ENCODE measurements at regions not wholly inside any gene's neighbourhood (a gene's known extent, or its start where the extent isn't known, plus 50 kb on each side); places are given as distances from the start of the nearest gene placed in this dataset.

DNA sequence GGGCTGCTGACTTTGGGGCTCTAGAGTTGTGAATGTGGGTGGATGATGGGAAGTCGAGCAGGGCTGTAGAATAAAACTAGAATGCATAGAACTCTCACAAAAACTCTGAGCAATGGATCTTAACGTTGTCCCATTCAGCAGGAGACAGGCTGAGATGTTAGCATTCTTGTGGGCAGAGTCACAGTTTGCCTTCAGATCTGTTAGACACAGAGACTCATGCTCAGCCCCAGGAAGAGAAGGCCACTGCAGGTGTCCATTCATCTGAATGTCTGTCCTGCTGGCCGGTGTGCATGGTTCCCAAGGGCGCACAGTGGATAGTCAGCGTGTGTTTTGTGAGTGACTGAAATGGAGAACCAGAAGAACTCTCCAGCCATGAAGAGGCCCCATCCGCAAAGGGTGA, 111.3 kb downstream of the TSN start:
- Histone ChIP-seq H4K91ac (replicated peaks; ENCODE audit: insufficient read length, low read length) (no peak overlapping the region), H3K27ac (ENCODE audit: low read depth, low read length) (no peak overlapping the region), H3K56ac (replicated peaks; ENCODE audit: insufficient read length, low read depth, low read length) (no peak overlapping the region), H3K4me3 (ENCODE audit: extremely low read depth in 1 of 4, insufficient read depth in 2 of 4, low read depth in 3 of 4, low read length in 4 of 4) (no peak overlapping the region), H3K9me3 (ENCODE audit: insufficient read depth in 2 of 2, low read depth in 1 of 2, low read length in 1 of 2) (no peaks in the 10 kb centered on the region; a peak in 1 of 4 replicates), H3K4ac (replicated peaks; ENCODE audit: insufficient read length, low read depth, low read length) (no peak overlapping the region), H4K20me1 (replicated peaks in 1 of 2; ENCODE audit: control insufficient read depth in 1 of 2, insufficient read depth in 2 of 2, low read length in 2 of 2) (no peaks in the 10 kb centered on the region), H2BK15ac (ENCODE audit: low read length) (no peak overlapping the region), H2BK20ac (ENCODE audit: low read length) (no peak overlapping the region), H3K9ac (replicated peaks in 1 of 4; ENCODE audit: extremely low read depth in 1 of 4, low read depth in 3 of 4, low read length in 3 of 4) (no peak overlapping the region), H3K4me1 (replicated peaks in 1 of 4; ENCODE audit: control insufficient read depth in 3 of 4, insufficient read depth in 4 of 4, low read length in 3 of 4) (no peaks in the 10 kb centered on the region), H3K79me1 (ENCODE audit: low read depth, low read length) (no peaks in the 10 kb centered on the region), H3K79me2 (ENCODE audit: control insufficient read depth in 1 of 2, insufficient read depth in 2 of 2, low read length in 2 of 2) (no peaks in the 10 kb centered on the region; a peak in 1 of 4 replicates), H4K5ac (ENCODE audit: insufficient read length, low read depth, low read length) (no peak overlapping the region), H4K8ac (ENCODE audit: extremely low read depth, insufficient read depth, low read length) (no peak overlapping the region), H3K27me3 (replicated peaks in 1 of 4; ENCODE audit: control insufficient read depth in 3 of 4, extremely low read depth in 1 of 4, insufficient read depth in 3 of 4, low read length in 3 of 4) (no peaks in the 10 kb centered on the region), H3K23me2 (ENCODE audit: low read depth, low read length) (no peaks in the 10 kb centered on the region), H3K18ac (ENCODE audit: extremely low read depth, low read length) (no peak overlapping the region), H2AFZ (ENCODE audit: low read length) (no peak overlapping the region), H2BK12ac (ENCODE audit: low read depth, low read length) (no peak overlapping the region), H2BK120ac (replicated peaks; ENCODE audit: low read depth, low read length) (no peak overlapping the region), H2AK5ac (ENCODE audit: low read depth, low read length) (no peak overlapping the region), H3K36me3 (ENCODE audit: control insufficient read depth in 2 of 4, insufficient read depth in 4 of 4, low read length in 3 of 4) (no peaks in the 10 kb centered on the region), H3K14ac (ENCODE audit: insufficient read length) (no peak overlapping the region), H3K4me2 (ENCODE audit: insufficient read depth in 1 of 2, low read depth in 2 of 2, low read length in 2 of 2) (no peak overlapping the region), H3K23ac (ENCODE audit: insufficient read length) (no peak overlapping the region), H2BK5ac (ENCODE audit: low read depth, low read length) (no peak overlapping the region)
- DNase-seq (ENCODE audit: low read depth in 1 of 2, low spot score in 2 of 2) = no peak
- ChIA-PET CTCF (ENCODE audit: partially characterized antibody) (no interaction called here), POLR2A (ENCODE audit: partially characterized antibody) (no interaction called here)
- WGBS, 2 experiments (ENCODE audit: extremely low coverage in 1 of 2, insufficient coverage in 1 of 2, insufficient read length in 1 of 2, insufficient replicate concordance in 2 of 2, low coverage in 1 of 2, low lambda C conversion rate in 2 of 2, missing lambda C conversion rate in 1 of 2) = 92% methylated on average over 6 of the region's 6 CpGs; no CpG with 5 or more reads in 1 of the 2 experiments
- FAIRE-seq = no peak
- TF ChIP-seq BACH1 (IDR thresholded peaks at IDR 0.05; ENCODE audit: low read length) (no peak), SUZ12 (IDR thresholded peaks at IDR 0.05; ENCODE audit: low read length) (no peak), BCL11A (IDR thresholded peaks at IDR 0.05; ENCODE audit: low read depth in 2 of 2, low read length in 2 of 2) (no peak), ASH2L (IDR thresholded peaks at IDR 0.05; ENCODE audit: low read length) (no peak)
